Stimulated activated CD4-positive, alpha-beta T cell treated with anti-CD3 and anti-CD28 coated beads, TNF-alpha, amount 100 ng/mL, for 24 hours (primary cell): ENCODE measurements at regions not wholly inside any gene's neighbourhood (a gene's known extent, or its start where the extent isn't known, plus 50 kb on each side); places are given as distances from the start of the nearest gene placed in this dataset.
A peak's percentile ranks its signal among the peaks of the same experiment; 100 is the strongest.

ENCODE experiments used
- DNase-seq, 3 experiments: peaks; one replicate each; pipeline ENCODE4 v3.0.0-alpha.2; 2020; ENCODE audit warnings: low read depth in 3 of 3

- no peak for DNase-seq
These were observed 74.7 kb downstream of the SDC1 start for GRCh38 chr2:20150110-20150706.

GRCh38 chr2:20149703-20150030, 75.3 kb downstream of the SDC1 start:
- no peak for DNase-seq

- no peak for DNase-seq
These were observed 75.8 kb downstream of the SDC1 start for GRCh38 chr2:20148923-20149702.

- DNase-seq, result no peak
These were observed 76.5 kb downstream of the SDC1 start for GRCh38 chr2:20148426-20148922.

- DNase-seq, result no peak
These were observed 77.6 kb downstream of the SDC1 start for GRCh38 chr2:20147351-20147750.

- no peak for DNase-seq
These were observed 78.5 kb downstream of the SDC1 start for GRCh38 chr2:20146401-20146800.

- DNase-seq, result no peak
These were observed 79.3 kb downstream of the SDC1 start for GRCh38 chr2:20145497-20146193.

GRCh38 chr2:20144861-20145260, 80.1 kb downstream of the SDC1 start:
- no peak for DNase-seq

GRCh38 chr2:20144196-20144595, 80.7 kb downstream of the SDC1 start:
- DNase-seq, result no peak

GRCh38 chr2:20143263-20143662, 81.7 kb downstream of the SDC1 start:
- no peak for DNase-seq

- no peak for DNase-seq
These were observed 83.1 kb downstream of the SDC1 start for GRCh38 chr2:20141806-20142205.

- no peak for DNase-seq
These were observed 83.7 kb downstream of the SDC1 start for GRCh38 chr2:20141056-20141762.

GRCh38 chr2:20140321-20141055, 84.4 kb downstream of the SDC1 start:
- no peak for DNase-seq

- DNase-seq, result no peak
These were observed 85.3 kb downstream of the SDC1 start for GRCh38 chr2:20139407-20140172.

- DNase-seq, result no peak
These were observed 86.2 kb downstream of the SDC1 start for GRCh38 chr2:20138696-20139095.

- DNase-seq, result no peak
These were observed 86.5 kb upstream of the LAPTM4A start for GRCh38 chr2:20137884-20138283.

- no peak for DNase-seq
These were observed 85.7 kb upstream of the LAPTM4A start for GRCh38 chr2:20137131-20137571.

GRCh38 chr2:20136149-20136548, 84.7 kb upstream of the LAPTM4A start:
- no peak for DNase-seq

- peak in 1 of 3 experiments; percentile 47 for DNase-seq
These were observed 84.2 kb upstream of the LAPTM4A start for GRCh38 chr2:20135631-20136050.

- DNase-seq, result no peak
These were observed 81.6 kb upstream of the LAPTM4A start for GRCh38 chr2:20132990-20133535.
